ENCODE measurements at regions not wholly inside any gene's neighbourhood (a gene's known extent, or its start where the extent isn't known, plus 50 kb on each side); places are given as distances from the start of the nearest gene placed in this dataset.

DNA sequence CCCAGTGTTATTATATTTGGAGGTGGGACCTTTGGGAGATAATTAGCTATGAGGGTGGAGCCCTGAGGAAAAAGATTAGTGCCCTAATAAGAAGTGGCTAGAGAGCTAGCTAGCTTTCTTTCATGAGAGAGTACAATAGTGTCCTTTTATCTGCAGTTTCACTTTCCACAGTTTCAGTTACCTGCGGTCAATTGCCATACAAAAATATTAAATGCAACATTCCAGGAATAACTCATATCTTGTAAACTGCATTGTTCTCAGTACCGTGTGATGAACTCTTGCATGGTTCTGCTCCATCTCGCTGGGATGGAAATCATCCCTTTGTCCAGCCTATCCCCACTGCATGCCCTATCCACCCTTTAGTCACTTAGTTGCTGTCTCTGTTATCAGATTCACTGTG is 201.6 kb downstream of the RWDD3 start:
- no peak for DNase-seq

DNA sequence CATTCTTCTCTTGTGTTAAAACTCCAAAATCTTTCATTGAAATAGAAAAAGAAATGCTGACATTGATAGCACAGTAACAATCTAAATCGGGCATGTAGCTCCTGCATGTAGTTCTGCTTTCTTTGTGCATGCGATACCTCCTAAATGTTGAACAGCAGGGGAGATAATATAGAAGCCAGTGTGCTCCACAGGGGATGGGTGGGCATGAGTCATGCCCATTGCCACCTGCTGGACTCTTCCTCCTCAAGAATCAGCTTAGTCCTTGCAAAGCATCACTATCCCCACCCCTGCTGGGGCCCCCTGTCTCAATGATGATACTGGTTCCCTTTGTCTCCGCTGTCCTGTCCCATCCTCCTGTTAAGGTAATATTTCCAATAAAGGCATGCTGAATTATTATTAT is 203.0 kb downstream of the RWDD3 start:
- DNase-seq = no peak

DNA sequence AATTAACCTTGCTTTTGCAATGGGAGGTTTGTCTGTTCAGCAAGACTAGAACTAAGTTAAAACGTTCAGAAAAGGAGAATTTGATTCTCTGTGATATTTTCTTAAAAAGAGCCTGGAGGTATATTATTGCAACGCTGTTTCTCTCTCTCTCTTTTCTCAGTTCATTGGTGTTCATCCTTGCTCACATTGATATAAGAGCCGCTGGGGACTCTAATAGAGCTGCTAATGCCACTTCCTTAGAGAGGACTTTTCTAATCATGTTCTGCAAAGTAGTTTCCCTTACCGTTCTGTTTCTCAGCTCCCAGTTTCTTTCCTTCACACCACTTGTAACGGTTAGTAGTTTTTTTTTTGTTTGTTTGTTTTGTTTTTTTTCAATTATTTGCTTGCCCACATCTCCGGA is 203.8 kb downstream of the RWDD3 start:
- no peak for DNase-seq

GRCh38 chr1:95438218-95438948 is 204.4 kb downstream of the RWDD3 start:
- DNase-seq = no peak

- no peak for DNase-seq
These were observed 206.5 kb downstream of the RWDD3 start for GRCh38 chr1:95440511-95440910.

DNA sequence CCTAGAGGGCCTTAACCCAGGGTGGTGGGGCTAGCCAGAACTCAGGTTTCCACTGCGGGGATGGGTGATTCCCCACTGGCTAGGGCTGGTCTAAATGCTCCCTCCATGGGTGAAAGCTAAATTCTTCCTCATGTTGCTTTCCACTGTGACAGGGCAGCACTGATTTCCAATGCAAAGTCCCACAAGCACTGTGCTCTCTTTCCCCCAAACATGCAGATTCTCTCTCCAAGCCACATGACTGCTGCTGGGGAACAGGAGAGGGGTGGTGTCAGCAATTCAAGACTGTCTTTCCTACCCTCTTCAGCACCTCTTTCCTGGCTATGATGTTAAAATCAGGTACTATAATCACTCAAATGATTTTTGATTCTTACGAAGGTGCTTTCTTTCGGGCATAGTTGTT is 215.5 kb downstream of the RWDD3 start:
- DNase-seq = no peak

DNA sequence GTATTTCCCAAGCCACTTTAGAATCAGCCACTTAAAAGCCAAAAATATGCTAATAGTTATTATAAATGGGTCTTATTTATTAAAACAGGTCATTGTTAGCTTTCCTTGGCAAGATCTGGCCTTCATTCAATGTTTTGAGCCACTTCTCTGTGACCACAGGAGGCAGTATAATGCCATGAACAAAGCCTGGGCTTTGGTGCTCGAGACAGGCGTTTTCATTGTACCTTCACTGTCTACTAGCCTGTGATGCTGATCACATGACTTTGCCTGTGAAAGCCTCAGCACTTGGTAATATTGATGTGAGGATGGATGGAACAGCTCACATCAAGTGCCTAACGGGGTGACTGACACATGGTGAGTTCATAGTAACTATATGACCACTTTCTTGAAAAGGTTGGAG is 217.0 kb downstream of the RWDD3 start:
- DNase-seq = no peak

DNA sequence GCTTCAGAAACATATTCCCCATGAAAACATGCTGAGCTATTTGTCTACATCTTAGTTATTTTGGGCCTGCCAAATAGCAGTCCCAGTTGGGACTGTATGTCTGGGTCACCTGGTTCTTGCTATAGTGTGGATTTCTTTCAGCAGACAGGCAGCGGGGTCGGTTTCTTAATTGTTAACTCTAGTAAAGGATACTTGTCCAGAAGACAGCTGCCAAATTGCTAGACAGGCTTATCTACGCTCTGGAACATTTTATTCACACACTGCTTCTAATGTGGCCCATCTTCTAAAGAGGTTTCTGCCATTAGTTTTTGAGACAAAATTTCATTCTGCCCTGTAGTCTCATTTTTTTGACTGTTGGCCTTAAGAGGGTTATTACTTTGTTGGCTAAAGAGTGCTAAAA is 217.9 kb downstream of the RWDD3 start:
- DNase-seq = no peak

GRCh38 chr1:95453053-95453452 is 219.0 kb downstream of the RWDD3 start:
- DNase-seq = no peak

DNA sequence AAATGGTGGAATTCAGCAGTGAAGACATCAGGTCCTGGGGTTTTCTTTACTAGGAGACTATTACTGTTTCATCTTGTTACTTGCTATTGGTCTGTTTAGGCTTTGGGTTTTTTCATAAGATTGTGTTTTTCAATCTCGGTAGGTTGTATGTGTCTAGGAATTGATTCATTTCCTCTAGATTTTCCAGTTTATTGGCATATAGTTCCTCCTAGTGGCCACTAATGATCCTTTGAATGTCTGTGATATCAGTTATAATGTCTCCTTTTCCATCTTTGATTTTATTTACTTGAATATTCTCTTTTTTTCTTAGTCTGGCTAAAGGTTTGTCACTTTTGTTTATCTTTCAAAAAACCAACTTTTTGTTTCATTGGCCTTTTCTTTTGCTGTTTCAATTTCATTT is 233.0 kb downstream of the RWDD3 start:
- DNase-seq = no peak

DNA sequence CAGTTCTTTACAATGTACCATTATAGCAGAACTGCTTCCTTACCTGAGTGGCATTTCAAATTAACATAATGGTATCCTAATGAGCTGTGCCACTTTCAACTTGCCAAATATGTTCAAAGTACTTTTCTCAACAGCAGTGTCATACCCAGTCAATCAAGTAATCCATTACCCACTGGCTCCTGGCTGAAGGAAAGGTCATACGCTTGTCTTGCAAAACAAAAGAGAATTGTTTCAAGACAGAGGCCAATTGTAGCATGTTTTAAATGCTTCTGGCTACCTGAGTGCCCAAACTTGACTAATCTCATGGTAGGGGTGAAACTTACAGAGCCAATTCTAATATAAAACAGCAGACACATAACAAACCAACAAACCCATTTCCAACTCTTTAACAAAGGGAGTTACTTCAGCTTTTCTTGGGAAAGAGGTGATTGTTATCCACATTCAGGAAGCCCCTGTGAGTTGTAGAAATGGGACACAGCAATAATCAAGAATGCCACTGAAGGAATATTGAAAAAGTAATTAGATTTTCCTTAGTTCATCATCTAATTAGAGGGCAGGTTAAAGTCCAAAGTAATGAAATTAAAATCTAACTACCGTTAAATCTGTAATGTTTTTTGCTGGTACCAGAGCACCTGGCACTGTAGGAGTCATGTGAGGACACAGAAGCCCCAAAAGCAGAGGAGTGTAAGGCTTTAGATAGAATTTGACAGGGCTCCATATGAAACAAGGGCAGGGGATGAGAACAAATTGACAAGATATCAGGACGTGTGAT is 241.9 kb downstream of the RWDD3 start:
- no peak for DNase-seq

GRCh38 chr1:95496307-95496706 is 262.3 kb downstream of the RWDD3 start:
- no peak for DNase-seq

GRCh38 chr1:95496773-95497172 is 262.8 kb downstream of the RWDD3 start:
- DNase-seq = no peak

- no peak for DNase-seq
These were observed 263.6 kb downstream of the RWDD3 start for GRCh38 chr1:95497566-95497965.

GRCh38 chr1:95503278-95504030 is 269.4 kb downstream of the RWDD3 start:
- no peak for DNase-seq

GRCh38 chr1:95504321-95504720 is 270.3 kb downstream of the RWDD3 start:
- DNase-seq = no peak

DNA sequence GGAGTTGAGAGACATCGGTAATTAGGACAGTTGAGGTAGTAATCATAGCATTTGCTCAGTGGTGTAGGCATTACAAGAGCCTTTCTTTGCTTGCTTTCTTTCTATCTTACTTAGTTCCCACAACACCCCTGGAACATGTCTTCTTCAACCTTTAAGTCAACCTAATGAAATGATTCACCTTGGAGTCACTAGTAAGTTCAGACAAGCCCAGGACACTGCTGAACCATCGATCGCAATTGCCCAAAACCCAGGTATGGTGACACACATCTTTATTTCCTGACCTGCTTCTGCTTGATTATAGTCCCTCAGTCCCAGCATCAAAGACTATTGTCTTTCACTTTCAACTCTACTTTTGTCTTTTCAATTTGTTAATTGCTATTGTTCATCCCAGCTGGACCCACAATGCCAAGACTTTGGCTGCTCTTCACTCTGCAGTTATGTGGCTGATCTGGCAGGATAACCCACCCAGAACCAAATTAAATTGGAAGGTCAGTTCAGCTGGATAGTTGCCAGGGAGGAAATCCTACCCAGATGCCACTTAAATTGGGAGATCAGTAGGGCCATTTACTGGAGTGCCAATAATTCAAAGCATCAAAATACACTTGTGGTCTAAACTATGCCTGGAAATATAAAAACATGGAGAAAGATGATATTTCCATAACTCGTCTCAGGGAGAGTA is 272.9 kb downstream of the RWDD3 start:
- no peak for DNase-seq

GRCh38 chr1:95509989-95510388 is 276.0 kb downstream of the RWDD3 start:
- no peak for DNase-seq

- DNase-seq = no peak
These were observed 278.9 kb downstream of the RWDD3 start for GRCh38 chr1:95512925-95513324.

DNA sequence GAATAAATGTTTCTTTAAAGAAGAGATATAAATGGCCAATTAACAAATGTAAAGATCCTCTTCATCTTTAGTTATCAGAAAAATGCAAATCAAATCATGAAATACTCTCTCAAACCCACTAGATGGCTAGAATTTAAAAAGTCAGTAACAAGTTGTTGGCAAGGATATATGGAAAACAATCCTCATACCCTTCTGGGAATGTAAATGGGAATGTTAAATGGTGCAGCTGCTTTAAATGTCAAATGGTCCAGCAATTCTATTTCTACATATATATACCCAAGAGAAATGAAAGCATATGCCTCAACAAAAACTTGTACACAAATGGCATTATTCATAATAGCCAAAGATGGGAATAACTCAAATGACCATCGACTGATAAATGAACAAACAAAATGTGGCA is 283.5 kb downstream of the RWDD3 start:
- no peak for DNase-seq

DNA sequence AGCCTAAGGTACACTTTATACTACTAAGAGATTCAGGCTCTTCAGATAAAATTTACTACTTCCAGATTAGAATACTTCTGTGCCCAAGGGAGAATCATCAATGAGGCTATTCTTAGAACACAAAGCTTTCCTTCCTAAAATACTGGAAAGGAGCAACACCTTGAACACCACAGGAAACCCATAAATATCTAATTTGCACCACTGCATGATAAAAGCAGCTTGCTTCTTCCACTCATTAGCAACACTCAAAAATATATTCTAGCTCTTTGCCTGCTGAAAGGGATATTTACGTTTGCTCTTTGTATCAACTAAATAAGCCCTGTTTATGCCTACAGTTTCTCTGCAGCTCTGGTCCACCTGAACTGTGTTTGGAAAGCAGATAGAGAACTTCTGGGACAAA is 284.3 kb downstream of the RWDD3 start:
- no peak for DNase-seq

DNA sequence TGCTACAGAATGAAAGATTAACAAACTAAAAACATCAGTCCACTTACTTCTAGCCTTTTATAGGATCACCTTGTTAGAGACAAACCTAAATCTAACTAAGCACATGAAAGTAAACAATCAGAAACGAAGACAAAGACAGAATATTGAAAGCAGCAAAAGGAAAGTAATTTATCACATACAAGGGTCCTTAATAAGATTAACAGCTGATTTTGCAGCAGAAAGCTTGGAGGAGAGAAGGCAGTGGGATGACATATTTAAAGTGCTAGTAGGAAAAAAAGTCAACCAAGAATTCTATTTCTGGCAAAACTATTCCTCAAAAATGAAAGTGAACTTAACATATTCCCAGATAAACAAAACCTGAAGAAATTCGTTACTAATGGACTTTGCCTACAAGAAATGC is 286.4 kb downstream of the RWDD3 start:
- no peak for DNase-seq

- no peak for DNase-seq
These were observed 298.3 kb downstream of the RWDD3 start for GRCh38 chr1:95532335-95532734.

Measured in GDM1 (cell line).